GM12878 (cell line): ENCODE measurements at regions not wholly inside any gene's neighbourhood (a gene's known extent, or its start where the extent isn't known, plus 50 kb on each side); places are given as distances from the start of the nearest gene placed in this dataset.

Source experiments
- ATAC-seq: fragments of 200-7000 bp; cut with Tn5 transposase; 3 replicates; pipeline ENCODE4 v1.9.1; 2020; ENCODE audit warnings: mild to moderate bottlenecking, moderate library complexity
- BruUV-seq: library from RNA; stranded (reverse); fragments of 400-500 nt; replicated peaks from 2 replicates; lab custom pipeline; 2021; lab: Mats Ljungman, UMichigan
- CTCF ChIA-PET: fragments of 300-600 bp; sonication (Branson Sonifier 250); formaldehyde crosslinking; extraction: SDS; loops from one replicate; lab custom pipeline; 2021; ENCODE audit warnings: inconsistent platforms; lab: Yijun Ruan, JAX
- POLR2A ChIA-PET: fragments of 350-600 bp; formaldehyde crosslinking; extraction: SDS; loops from one replicate; lab custom pipeline; 2021; ENCODE audit warnings: inconsistent platforms; lab: Charles Lee
- RAD21 ChIA-PET: fragments of 300-600 bp; sonication (Branson Sonifier 250); formaldehyde crosslinking; loops from one replicate; lab custom pipeline; 2023; ENCODE audit warnings: antibody characterized with exemption; ENCODE audit not compliant: unreplicated experiment; lab: Charles Lee
- SMC1A ChIA-PET: fragments of 300-600 bp; sonication (Branson Sonifier 250); formaldehyde crosslinking; loops from one replicate; lab custom pipeline; 2023; ENCODE audit not compliant: unreplicated experiment, uncharacterized antibody; lab: Charles Lee
- DNase-seq: peaks from one replicate; pipeline ENCODE4 v3.0.0-alpha.2; 2011; ENCODE audit warnings: low read depth, low spot score
- FAIRE-seq: peaks from 3 replicates; lab custom pipeline; 2011; peaks lifted over from hg19 to GRCh38; lab: Jason Lieb, UNC
- H2AFZ ChIP-seq: 2 replicates; pipeline ENCODE4 v1.6.0; 2011; ENCODE audit warnings: low read depth, low read length, control low read depth; ENCODE audit not compliant: control insufficient read depth
- H3K27ac ChIP-seq: 2 replicates; pipeline ENCODE4 v1.5.1; 2011; ENCODE audit warnings: control low read depth; ENCODE audit not compliant: control insufficient read depth, insufficient read depth
- H3K27me3 ChIP-seq, 2 experiments: replicated peaks in 1 of 2; 2 replicates each; pipeline versions ENCODE4 v1.6.0 to v1.6.1; 2011; ENCODE audit warnings: low read length in 1 of 2; ENCODE audit not compliant: control insufficient read depth in 2 of 2, insufficient read depth in 2 of 2
- H3K36me3 ChIP-seq, 2 experiments: 2 replicates each; pipeline ENCODE4 v1.5.1; 2011; ENCODE audit warnings: low read length in 1 of 2; ENCODE audit not compliant: control insufficient read depth in 2 of 2, insufficient read depth in 2 of 2
- H3K4me1 ChIP-seq: 2 replicates; pipeline ENCODE4 v1.6.1; 2011; ENCODE audit warnings: mild to moderate bottlenecking, low read length, moderate library complexity, mixed read lengths; ENCODE audit not compliant: control insufficient read depth, insufficient read depth
- H3K4me2 ChIP-seq: 2 replicates; pipeline ENCODE4 v1.6.0; 2011; ENCODE audit warnings: control low read depth; ENCODE audit not compliant: control insufficient read depth, insufficient read depth
- H3K4me3 ChIP-seq: fragments of 200-600 bp; sonication (generic); 2 replicates; pipeline ENCODE4 v1.5.1; 2016
- H3K79me2 ChIP-seq: 2 replicates; pipeline ENCODE4 v1.6.0; 2011; ENCODE audit warnings: low read length; ENCODE audit not compliant: control insufficient read depth, insufficient read depth
- H3K9ac ChIP-seq: 2 replicates; pipeline ENCODE4 v1.8.0; 2011; ENCODE audit warnings: low read length, control low read depth, mixed read lengths; ENCODE audit not compliant: control insufficient read depth, insufficient read depth
- H3K9me3 ChIP-seq: replicated peaks from 3 replicates; pipeline ENCODE4 v1.5.1; 2011; ENCODE audit warnings: mild to moderate bottlenecking, low read length; ENCODE audit not compliant: control insufficient read depth, insufficient read depth
- H4K20me1 ChIP-seq: 2 replicates; pipeline ENCODE4 v1.6.0; 2011; ENCODE audit not compliant: control insufficient read depth, insufficient read depth
- CHD2 ChIP-seq: IDR thresholded peaks from 2 replicates; pipeline ENCODE4 v1.6.1; 2011; ENCODE audit warnings: low read depth, low read length, improper control_type of control experiment, borderline replicate concordance
- FOXK2 ChIP-seq: fragments of 450-650 bp; IDR thresholded peaks from 2 replicates; pipeline ENCODE4 v1.6.1; 2017; ENCODE audit warnings: mild to moderate bottlenecking, moderate library complexity
- FOXM1 ChIP-seq: IDR thresholded peaks from 2 replicates; pipeline ENCODE4 v1.6.1; 2012; ENCODE audit warnings: low read depth, mild to moderate bottlenecking, inconsistent platforms, low read length, moderate library complexity
- HDAC6 ChIP-seq: fragments of 200-600 bp; sonication (generic); IDR thresholded peaks from one replicate; pipeline ENCODE4 v1.8.0; 2017; ENCODE audit warnings: antibody characterized with exemption; ENCODE audit not compliant: unreplicated experiment
- HDGF ChIP-seq: fragments of 450-650 bp; IDR thresholded peaks from 2 replicates; pipeline ENCODE4 v1.6.1; 2016; ENCODE audit warnings: antibody characterized with exemption
- KAT2A ChIP-seq: conservative IDR thresholded peaks from 2 replicates; pipeline ENCODE4 v1.6.1; 2011; ENCODE audit warnings: low read depth, low read length; ENCODE audit not compliant: control insufficient read depth
- MTA3 ChIP-seq: IDR thresholded peaks from 2 replicates; pipeline ENCODE4 v1.6.1; 2012; ENCODE audit warnings: low read length, inconsistent platforms, borderline replicate concordance
- NFYB ChIP-seq: IDR thresholded peaks from 2 replicates; pipeline ENCODE4 v1.6.1; 2011; ENCODE audit warnings: low read depth, mild to moderate bottlenecking, low read length, improper control_type of control experiment, moderate library complexity; ENCODE audit not compliant: insufficient read depth
- POLR2AphosphoS2 ChIP-seq: IDR thresholded peaks from 2 replicates; pipeline ENCODE4 v1.6.1; 2011; ENCODE audit warnings: low read depth, mild to moderate bottlenecking, low read length, improper control_type of control experiment, moderate library complexity
- RCOR1 ChIP-seq: conservative IDR thresholded peaks from 2 replicates; pipeline ENCODE4 v1.6.1; 2012; ENCODE audit warnings: low read depth, low read length, improper control_type of control experiment
- SIN3A ChIP-seq: IDR thresholded peaks from 2 replicates; pipeline ENCODE4 v1.6.1; 2012; ENCODE audit warnings: low read depth, low read length, improper control_type of control experiment
- SRF ChIP-seq, 2 experiments: IDR thresholded peaks; 2 replicates each; pipeline ENCODE4 v1.6.1; 2011; ENCODE audit warnings: low read depth in 2 of 2, low read length in 2 of 2, mild to moderate bottlenecking in 1 of 2, moderate library complexity in 1 of 2
- SUZ12 ChIP-seq: fragments of 200-600 bp; sonication (generic); IDR thresholded peaks from one replicate; pipeline ENCODE4 v1.6.1; 2018; ENCODE audit warnings: antibody characterized with exemption, mild to moderate bottlenecking; ENCODE audit not compliant: unreplicated experiment
- TAF1 ChIP-seq: IDR thresholded peaks from 2 replicates; pipeline ENCODE4 v1.6.1; 2011; ENCODE audit warnings: mild to moderate bottlenecking, low read depth, low read length, borderline replicate concordance
- TCF7 ChIP-seq: IDR thresholded peaks from 2 replicates; pipeline ENCODE4 v1.6.1; 2014; ENCODE audit warnings: antibody characterized with exemption, borderline replicate concordance
- USF2 ChIP-seq: IDR thresholded peaks from 2 replicates; pipeline ENCODE4 v1.6.1; 2011; ENCODE audit warnings: low read depth, low read length, improper control_type of control experiment, borderline replicate concordance
- ZNF24 ChIP-seq: fragments of 450-650 bp; IDR thresholded peaks from 2 replicates; pipeline ENCODE4 v1.6.1; 2017; ENCODE audit warnings: antibody characterized with exemption, mild to moderate bottlenecking
- ZNF384 ChIP-seq: IDR thresholded peaks from 2 replicates; pipeline ENCODE4 v1.6.1; 2012; ENCODE audit warnings: low read depth, mild to moderate bottlenecking, low read length, improper control_type of control experiment, borderline replicate concordance
- WGBS: methylation state at CpG from one replicate; pipeline ENCODE4 v1.1.6; 2016; ENCODE audit warnings: low lambda C conversion rate; ENCODE audit not compliant: insufficient replicate concordance, insufficient coverage; ENCODE audit errors: missing lambda C conversion rate; 5-methylcytosine and 5-hydroxymethylcytosine counted together
- in situ Hi-C: fragments of 300-500 bp; cut with MboI; formaldehyde crosslinking; loops from 9 replicates; pipeline ENCODE4 v1.14.3; 2018; ENCODE audit warnings: mixed read lengths
- intact Hi-C: fragments of 100-400 bp; cut with micrococcal nuclease; formaldehyde crosslinking; loops from one replicate; pipeline ENCODE4 v1.14.2; 2022; ENCODE audit not compliant: unreplicated experiment

- no TSS peak for BruUV-seq
Measured at GRCh38 chr18:42177390-42177789, 222.4 kb downstream of the PIK3C3 start.

GRCh38 chr18:42178376-42179080, 223.5 kb downstream of the PIK3C3 start:
- H3K36me3 ChIP-seq: no peaks in the 10 kb centered on the region
- RAD21 ChIA-PET: interaction anchor here (0.9 to 1.3 kb wide), 2 partner anchors 52 to 64 kb away, joined by 3 to 4 read pairs; no protein-coding TSS in a partner anchor
- SMC1A ChIA-PET: interaction anchor here (0.7 to 2.1 kb wide), 6 partner anchors 14 to 103 kb away, joined by 3 to 7 read pairs (median 3); no protein-coding TSS in a partner anchor
- no peak for FAIRE-seq
- in situ Hi-C loops (no loop called here), intact Hi-C loops (no loop called here)
- H3K27me3 ChIP-seq: no peaks in the 10 kb centered on the region; a peak in 1 of 4 replicates
- H3K4me2 ChIP-seq: no peak overlapping the region
- H3K79me2 ChIP-seq: no peaks in the 10 kb centered on the region
- no peaks in the 10 kb centered on the region for H3K4me1 ChIP-seq
- POLR2A ChIA-PET: interaction anchor here (0.5 kb wide), 1 partner anchor 195 kb away, joined by 3 read pairs; no protein-coding TSS in a partner anchor
- no peaks in the 10 kb centered on the region for H4K20me1 ChIP-seq
- no peak overlapping the region for H3K4me3 ChIP-seq
- no peaks in the 10 kb centered on the region for H3K9me3 ChIP-seq
- no peak overlapping the region for H3K27ac ChIP-seq
- no peak for DNase-seq
- ATAC-seq: no peak
- WGBS: 93% methylated on average over 1 of the region's 1 CpG
- BruUV-seq: no TSS peak
- H2AFZ ChIP-seq: no peak overlapping the region
- no peak overlapping the region for H3K9ac ChIP-seq
- CTCF ChIA-PET: interaction anchor here (1.1 to 1.5 kb wide), 3 partner anchors 19 to 150 kb away, joined by 3 to 6 read pairs (median 4); no protein-coding TSS in a partner anchor
- TF ChIP-seq SIN3A (no peak), FOXK2 (no peak), ZNF24 (no peak), CHD2 (no peak), FOXM1 (no peak), KAT2A (no peak), HDGF (no peak), NFYB (no peak), TAF1 (no peak), MTA3 (no peak), USF2 (no peak), SUZ12 (no peak), RCOR1 (no peak), HDAC6 (no peak)

More at GRCh38 chr18:42177390-42177789, 222.4 kb downstream of the PIK3C3 start:
- Histone ChIP-seq H3K79me2 (no peaks in the 10 kb centered on the region), H2AFZ (no peak overlapping the region), H3K27me3 (no peaks in the 10 kb centered on the region; a peak in 1 of 4 replicates), H4K20me1 (no peaks in the 10 kb centered on the region), H3K27ac (no peak overlapping the region), H3K9ac (no peak overlapping the region), H3K4me2 (no peak overlapping the region), H3K4me3 (no peak overlapping the region), H3K4me1 (no peaks in the 10 kb centered on the region), H3K9me3 (no peaks in the 10 kb centered on the region), H3K36me3 (no peaks in the 10 kb centered on the region)
- DNase-seq: no peak
- FAIRE-seq: no peak
- ChIA-PET SMC1A (interaction anchor here (1.1 to 2.1 kb wide), 4 partner anchors 15 to 71 kb away, joined by 3 to 7 read pairs (median 4); no protein-coding TSS in a partner anchor), RAD21 (interaction anchor here (1.3 to 1.6 kb wide), 2 partner anchors 9 to 53 kb away, joined by 4 to 5 read pairs; no protein-coding TSS in a partner anchor), POLR2A (no interaction called here), CTCF (interaction anchor here (1.1 to 1.5 kb wide), 2 partner anchors 18 to 149 kb away, joined by 3 to 4 read pairs; no protein-coding TSS in a partner anchor)
- WGBS: 12% methylated on average over 1 of the region's 1 CpG
- intact Hi-C loops (no loop called here), in situ Hi-C loops (no loop called here)
- TF ChIP-seq SRF (IDR thresholded peaks at IDR 0.05; ENCODE audit: low read depth in 2 of 2, low read length in 2 of 2) (no peak), TCF7 (no peak), POLR2AphosphoS2 (no peak), ZNF384 (no peak)
- ATAC-seq: peak; percentile 26; the same call in 2 of the 3 replicates
